Activated CD8-positive, alpha-beta memory T cell treated with anti-CD3 and anti-CD28 coated beads for 4 hours (primary cell): ENCODE measurements at regions not wholly inside any gene's neighbourhood (a gene's known extent, or its start where the extent isn't known, plus 50 kb on each side); places are given as distances from the start of the nearest gene placed in this dataset.

ENCODE experiments used
- DNase-seq, 2 donors: peaks; one replicate each; pipeline ENCODE4 v3.0.0-alpha.2; 2020; ENCODE audit warnings: low read depth in 2 of 2

DNA sequence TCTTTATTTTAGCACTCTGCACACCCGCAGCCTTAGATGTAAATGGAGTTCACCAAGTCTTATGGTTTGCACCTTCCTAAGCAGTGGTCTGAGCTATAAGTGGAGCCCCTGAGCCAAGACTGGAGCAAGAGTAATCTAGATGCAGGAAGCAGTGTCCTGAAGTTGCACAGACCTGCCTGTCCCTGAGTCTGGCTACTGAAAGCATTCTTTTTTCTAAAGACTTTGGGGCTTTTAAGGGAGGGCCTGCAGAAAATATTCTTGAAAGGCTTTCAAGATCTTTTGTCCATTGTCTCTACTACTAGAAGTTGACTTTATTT lies 389.7 kb downstream of the KDM5D start:
- no peak for DNase-seq

- no peak for DNase-seq
Observed at GRCh38 chrY:19354061-19354856, 390.3 kb downstream of the KDM5D start.

DNA sequence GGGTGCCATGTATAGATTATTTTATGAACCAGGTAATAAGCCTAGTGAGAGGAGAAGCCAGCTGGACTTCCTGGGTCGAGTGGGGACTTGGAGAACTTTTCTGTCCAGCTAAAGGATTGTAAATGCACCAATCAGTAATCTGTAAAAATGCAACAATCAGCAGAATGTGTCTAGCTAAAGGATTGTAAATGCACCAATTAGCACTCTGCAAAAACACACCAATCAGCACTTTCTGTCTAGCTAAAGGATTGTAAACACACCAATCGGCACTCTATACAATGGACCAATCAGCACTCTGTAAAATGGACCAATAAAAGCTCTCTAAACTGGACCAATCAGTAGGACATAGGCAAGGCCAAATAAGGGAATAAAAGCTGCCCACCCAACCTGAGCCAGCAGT lies 392.9 kb downstream of the KDM5D start:
- DNase-seq: no peak

DNA sequence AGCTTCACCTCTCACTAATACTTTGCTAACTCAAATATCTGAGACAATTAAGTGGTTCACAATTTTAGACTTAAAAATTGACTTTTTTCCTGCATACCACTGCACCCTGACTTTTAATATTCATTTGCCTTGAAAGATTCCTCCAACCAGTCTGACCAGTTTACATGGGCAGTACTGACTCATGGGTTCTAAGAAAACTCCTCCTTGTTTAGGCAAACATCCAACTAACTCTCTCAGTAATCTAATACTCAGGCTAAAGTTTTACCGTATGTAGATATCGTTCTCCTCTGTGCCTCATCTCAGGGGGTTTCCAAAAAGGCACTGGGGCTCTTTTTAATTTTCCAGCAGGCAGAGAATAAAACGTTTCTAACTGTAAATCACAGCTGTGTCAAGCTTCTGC lies 422.8 kb downstream of the KDM5D start:
- DNase-seq: no peak

GRCh38 chrY:19319135-19319534 lies 425.4 kb downstream of the KDM5D start:
- DNase-seq: no peak

DNA sequence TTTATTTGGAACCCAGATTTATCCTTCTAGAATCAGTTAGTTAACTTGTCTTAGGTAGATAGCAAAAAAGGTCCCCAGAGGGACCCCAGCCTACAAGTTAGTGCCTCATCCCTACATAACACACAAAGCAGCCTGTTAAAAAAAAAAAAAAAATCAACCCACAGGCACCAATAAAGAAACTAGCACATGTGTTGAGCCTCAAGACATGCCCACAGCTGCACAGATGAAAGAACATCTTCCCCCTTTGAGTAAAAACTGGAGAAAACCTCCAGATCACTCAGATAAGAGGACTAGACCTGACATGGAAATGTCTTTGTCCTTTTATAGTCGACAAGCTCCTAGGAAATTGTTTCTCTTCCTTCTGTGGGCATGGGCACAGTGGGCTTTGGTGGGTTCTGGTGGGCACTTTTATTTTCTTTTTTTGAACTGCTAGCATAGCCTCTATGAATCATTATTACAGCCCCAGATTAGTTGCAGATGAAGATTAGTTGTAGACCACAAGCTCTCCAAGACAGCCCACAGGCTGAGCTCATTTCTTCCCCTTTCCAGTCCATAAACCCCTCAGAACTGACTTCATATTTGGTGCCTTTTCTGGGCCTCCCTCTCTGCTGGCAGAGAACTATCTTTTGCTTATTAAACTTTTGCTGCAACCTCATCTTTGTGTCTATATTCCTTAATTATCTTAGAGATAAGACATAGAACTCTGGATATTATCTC lies 427.1 kb downstream of the KDM5D start:
- DNase-seq: no peak

DNA sequence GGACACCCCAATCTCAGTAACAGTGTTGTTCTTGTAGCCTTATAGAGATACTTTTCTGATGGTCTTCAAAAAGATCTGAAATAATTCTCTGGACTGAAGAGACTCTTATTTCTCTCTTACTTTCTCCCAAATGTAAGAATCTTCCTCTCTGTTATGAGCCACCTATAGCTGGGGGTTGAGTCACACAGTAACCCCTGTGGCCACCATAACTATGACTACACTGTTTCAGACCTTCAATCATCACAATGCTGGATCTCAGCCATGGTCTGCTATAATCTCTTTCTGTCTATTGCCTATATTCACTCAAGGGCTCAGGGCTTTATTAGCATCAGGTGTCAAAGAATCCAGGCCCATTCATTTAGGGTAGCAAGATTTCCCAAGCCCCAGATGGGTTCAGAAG lies 436.9 kb downstream of the KDM5D start:
- DNase-seq: no peak

DNA sequence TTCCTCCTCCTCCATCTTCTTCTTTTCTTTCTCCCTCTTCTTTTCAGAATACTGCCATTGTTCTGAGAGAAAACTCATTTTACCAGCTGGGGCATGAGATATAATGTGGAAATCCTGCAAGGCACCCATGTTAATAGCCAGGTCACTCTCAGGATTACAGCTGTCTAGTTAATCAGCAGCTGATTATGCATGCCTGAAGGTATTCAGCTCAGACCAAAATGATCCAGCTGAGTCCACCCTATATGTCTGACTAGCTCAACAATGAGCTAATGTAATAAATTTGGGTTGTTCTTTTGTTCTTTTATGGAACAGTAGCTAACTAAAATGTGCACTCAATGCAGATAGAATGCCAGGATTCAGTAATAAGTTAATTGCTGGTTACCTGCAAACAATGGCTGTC lies 441.4 kb downstream of the KDM5D start:
- DNase-seq: no peak

DNA sequence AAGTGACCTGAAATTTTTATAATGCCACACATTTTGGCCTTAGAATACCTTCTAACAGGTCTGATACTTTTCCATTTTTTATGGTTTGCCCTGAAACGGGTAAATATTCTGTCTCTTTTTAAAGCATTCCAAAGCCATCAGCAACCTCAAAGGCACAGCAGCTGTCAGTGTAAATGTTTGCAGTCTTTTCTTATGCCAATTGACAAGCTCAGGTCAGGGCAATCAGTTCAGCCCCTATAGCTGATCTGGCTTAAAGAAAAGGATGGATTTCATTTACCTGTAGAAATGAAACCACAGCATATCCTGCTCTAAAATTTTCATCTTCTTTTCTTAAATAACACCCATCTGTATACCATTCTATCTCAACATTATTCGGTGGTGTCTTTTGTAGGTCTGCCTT lies 453.6 kb downstream of the KDM5D start:
- DNase-seq: no peak

GRCh38 chrY:19274076-19274475 lies 470.4 kb downstream of the KDM5D start:
- DNase-seq: no peak

GRCh38 chrY:19268331-19268730 lies 476.2 kb downstream of the KDM5D start:
- no peak for DNase-seq

- DNase-seq: no peak
Observed at GRCh38 chrY:19265404-19265803, 479.1 kb downstream of the KDM5D start.

GRCh38 chrY:19262310-19262709 lies 482.2 kb downstream of the KDM5D start:
- DNase-seq: no peak

GRCh38 chrY:19232276-19232994 lies 458.9 kb upstream of the HSFY2 start:
- no peak for DNase-seq

- no peak for DNase-seq
Observed at GRCh38 chrY:19220784-19221183, 447.2 kb upstream of the HSFY2 start.

DNA sequence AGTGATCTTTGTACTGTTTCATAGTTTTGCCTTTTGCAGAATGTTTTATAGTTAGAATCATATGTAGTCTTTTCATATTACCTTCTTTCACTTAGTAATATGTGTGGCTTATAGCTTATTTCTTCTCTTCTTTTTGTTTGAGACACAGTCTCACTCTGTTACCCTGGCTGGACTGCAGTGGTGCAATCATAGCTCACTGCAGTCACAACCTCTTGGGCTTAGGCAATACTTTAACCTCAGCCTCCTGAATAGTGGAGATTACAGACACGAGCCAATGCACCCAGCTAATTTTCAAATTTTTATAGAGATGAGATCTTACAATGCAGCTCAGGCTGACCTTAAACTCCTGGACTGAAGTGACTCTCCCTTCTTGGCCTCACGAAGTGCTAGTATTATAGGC lies 435.4 kb upstream of the HSFY2 start:
- no peak for DNase-seq

GRCh38 chrY:19207048-19207447 lies 433.5 kb upstream of the HSFY2 start:
- DNase-seq: no peak

- no peak for DNase-seq
Observed at GRCh38 chrY:19180824-19181223, 407.3 kb upstream of the HSFY2 start.

GRCh38 chrY:19168202-19168565 lies 394.6 kb upstream of the HSFY2 start:
- DNase-seq: no peak

GRCh38 chrY:19167319-19168201 lies 394.0 kb upstream of the HSFY2 start:
- DNase-seq: no peak

- DNase-seq: no peak
Observed at GRCh38 chrY:19148783-19149182, 375.2 kb upstream of the HSFY2 start.

DNA sequence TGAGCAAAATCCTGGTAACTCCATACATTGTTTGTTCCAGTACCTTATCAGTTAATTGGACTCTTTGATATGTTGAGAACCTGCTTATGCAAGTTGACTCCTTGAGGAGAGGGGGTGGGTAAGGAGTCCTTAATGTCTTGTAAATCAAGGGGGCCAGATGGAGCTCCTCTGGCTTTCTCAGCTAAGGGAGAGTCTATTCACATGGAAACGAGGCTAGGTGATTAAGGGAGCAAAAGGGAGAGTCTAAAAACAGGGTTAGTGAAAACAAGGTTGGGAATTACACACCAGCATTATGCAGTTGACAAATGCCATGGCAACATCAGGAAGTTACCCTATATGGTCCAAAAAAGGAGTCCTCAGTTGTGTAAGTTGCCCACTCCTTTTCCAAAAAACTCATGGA lies 372.8 kb upstream of the HSFY2 start:
- no peak for DNase-seq
